GM12878 (cell line): ENCODE measurements at regions not wholly inside any gene's neighbourhood (a gene's known extent, or its start where the extent isn't known, plus 50 kb on each side); places are given as distances from the start of the nearest gene placed in this dataset.

Source experiments
- ATAC-seq: fragments of 200-7000 bp; cut with Tn5 transposase; 3 replicates; pipeline ENCODE4 v1.9.1; 2020; ENCODE audit warnings: mild to moderate bottlenecking, moderate library complexity
- BruUV-seq: library from RNA; stranded (reverse); fragments of 400-500 nt; replicated peaks from 2 replicates; lab custom pipeline; 2021; lab: Mats Ljungman, UMichigan
- CTCF ChIA-PET: fragments of 300-600 bp; sonication (Branson Sonifier 250); formaldehyde crosslinking; extraction: SDS; loops from one replicate; lab custom pipeline; 2021; ENCODE audit warnings: inconsistent platforms; lab: Yijun Ruan, JAX
- POLR2A ChIA-PET: fragments of 350-600 bp; formaldehyde crosslinking; extraction: SDS; loops from one replicate; lab custom pipeline; 2021; ENCODE audit warnings: inconsistent platforms; lab: Charles Lee
- RAD21 ChIA-PET: fragments of 300-600 bp; sonication (Branson Sonifier 250); formaldehyde crosslinking; loops from one replicate; lab custom pipeline; 2023; ENCODE audit warnings: antibody characterized with exemption; ENCODE audit not compliant: unreplicated experiment; lab: Charles Lee
- SMC1A ChIA-PET: fragments of 300-600 bp; sonication (Branson Sonifier 250); formaldehyde crosslinking; loops from one replicate; lab custom pipeline; 2023; ENCODE audit not compliant: unreplicated experiment, uncharacterized antibody; lab: Charles Lee
- DNase-seq: peaks from one replicate; pipeline ENCODE4 v3.0.0-alpha.2; 2011; ENCODE audit warnings: low read depth, low spot score
- FAIRE-seq: peaks from 3 replicates; lab custom pipeline; 2011; peaks lifted over from hg19 to GRCh38; lab: Jason Lieb, UNC
- H2AFZ ChIP-seq: 2 replicates; pipeline ENCODE4 v1.6.0; 2011; ENCODE audit warnings: low read depth, low read length, control low read depth; ENCODE audit not compliant: control insufficient read depth
- H3K27ac ChIP-seq: 2 replicates; pipeline ENCODE4 v1.5.1; 2011; ENCODE audit warnings: control low read depth; ENCODE audit not compliant: control insufficient read depth, insufficient read depth
- H3K27me3 ChIP-seq, 2 experiments: replicated peaks in 1 of 2; 2 replicates each; pipeline versions ENCODE4 v1.6.0 to v1.6.1; 2011; ENCODE audit warnings: low read length in 1 of 2; ENCODE audit not compliant: control insufficient read depth in 2 of 2, insufficient read depth in 2 of 2
- H3K36me3 ChIP-seq, 2 experiments: 2 replicates each; pipeline ENCODE4 v1.5.1; 2011; ENCODE audit warnings: low read length in 1 of 2; ENCODE audit not compliant: control insufficient read depth in 2 of 2, insufficient read depth in 2 of 2
- H3K4me1 ChIP-seq: 2 replicates; pipeline ENCODE4 v1.6.1; 2011; ENCODE audit warnings: mild to moderate bottlenecking, low read length, moderate library complexity, mixed read lengths; ENCODE audit not compliant: control insufficient read depth, insufficient read depth
- H3K4me2 ChIP-seq: 2 replicates; pipeline ENCODE4 v1.6.0; 2011; ENCODE audit warnings: control low read depth; ENCODE audit not compliant: control insufficient read depth, insufficient read depth
- H3K4me3 ChIP-seq: fragments of 200-600 bp; sonication (generic); 2 replicates; pipeline ENCODE4 v1.5.1; 2016
- H3K79me2 ChIP-seq: 2 replicates; pipeline ENCODE4 v1.6.0; 2011; ENCODE audit warnings: low read length; ENCODE audit not compliant: control insufficient read depth, insufficient read depth
- H3K9ac ChIP-seq: 2 replicates; pipeline ENCODE4 v1.8.0; 2011; ENCODE audit warnings: low read length, control low read depth, mixed read lengths; ENCODE audit not compliant: control insufficient read depth, insufficient read depth
- H3K9me3 ChIP-seq: replicated peaks from 3 replicates; pipeline ENCODE4 v1.5.1; 2011; ENCODE audit warnings: mild to moderate bottlenecking, low read length; ENCODE audit not compliant: control insufficient read depth, insufficient read depth
- H4K20me1 ChIP-seq: 2 replicates; pipeline ENCODE4 v1.6.0; 2011; ENCODE audit not compliant: control insufficient read depth, insufficient read depth
- CHD2 ChIP-seq: IDR thresholded peaks from 2 replicates; pipeline ENCODE4 v1.6.1; 2011; ENCODE audit warnings: low read depth, low read length, improper control_type of control experiment, borderline replicate concordance
- ETV6 ChIP-seq, 2 experiments: fragments of 450-650 bp in 1 of 2; IDR thresholded peaks in 1 of 2; conservative IDR thresholded peaks in 1 of 2; 2 replicates each; pipeline ENCODE4 v1.6.1; 2014; ENCODE audit warnings: antibody characterized with exemption in 1 of 2, borderline replicate concordance in 1 of 2, low read depth in 1 of 2, mild to moderate bottlenecking in 1 of 2, moderate library complexity in 1 of 2
- KAT2A ChIP-seq: conservative IDR thresholded peaks from 2 replicates; pipeline ENCODE4 v1.6.1; 2011; ENCODE audit warnings: low read depth, low read length; ENCODE audit not compliant: control insufficient read depth
- NFXL1 ChIP-seq: fragments of 450-650 bp; IDR thresholded peaks from 2 replicates; pipeline ENCODE4 v1.6.1; 2017; ENCODE audit warnings: antibody characterized with exemption, mild to moderate bottlenecking, borderline replicate concordance
- NFYB ChIP-seq: IDR thresholded peaks from 2 replicates; pipeline ENCODE4 v1.6.1; 2011; ENCODE audit warnings: low read depth, mild to moderate bottlenecking, low read length, improper control_type of control experiment, moderate library complexity; ENCODE audit not compliant: insufficient read depth
- NR2C1 ChIP-seq: fragments of 450-650 bp; IDR thresholded peaks from 2 replicates; pipeline ENCODE4 v1.6.1; 2017; ENCODE audit warnings: antibody characterized with exemption, mild to moderate bottlenecking, moderate library complexity
- NR2F1 ChIP-seq: fragments of 450-650 bp; conservative IDR thresholded peaks from 2 replicates; pipeline ENCODE4 v1.6.1; 2017; ENCODE audit warnings: mild to moderate bottlenecking
- PAX5 ChIP-seq: IDR thresholded peaks from 2 replicates; pipeline ENCODE4 v1.6.1; 2011; ENCODE audit warnings: low read depth, low read length, borderline replicate concordance
- RELA ChIP-seq: fragments of 450-650 bp; IDR thresholded peaks from 2 replicates; pipeline ENCODE4 v1.8.0; 2014; ENCODE audit warnings: borderline replicate concordance; ENCODE audit not compliant: partially characterized antibody
- RUNX3 ChIP-seq: IDR thresholded peaks from 2 replicates; pipeline ENCODE4 v1.6.1; 2012; ENCODE audit warnings: low read length, inconsistent platforms
- SREBF2 ChIP-seq: IDR thresholded peaks from 2 replicates; pipeline ENCODE4 v1.6.1; 2012; ENCODE audit warnings: mild to moderate bottlenecking, low read length
- STAT3 ChIP-seq: IDR thresholded peaks from 2 replicates; pipeline ENCODE4 v1.6.1; 2011; ENCODE audit warnings: low read depth, low read length, improper control_type of control experiment
- TCF3 ChIP-seq: IDR thresholded peaks from 2 replicates; pipeline ENCODE4 v1.6.1; 2012; ENCODE audit warnings: low read depth, mild to moderate bottlenecking, low read length, borderline replicate concordance; ENCODE audit not compliant: insufficient read depth
- TCF7 ChIP-seq: IDR thresholded peaks from 2 replicates; pipeline ENCODE4 v1.6.1; 2014; ENCODE audit warnings: antibody characterized with exemption, borderline replicate concordance
- WGBS: methylation state at CpG from one replicate; pipeline ENCODE4 v1.1.6; 2016; ENCODE audit warnings: low lambda C conversion rate; ENCODE audit not compliant: insufficient replicate concordance, insufficient coverage; ENCODE audit errors: missing lambda C conversion rate; 5-methylcytosine and 5-hydroxymethylcytosine counted together
- in situ Hi-C: fragments of 300-500 bp; cut with MboI; formaldehyde crosslinking; loops from 9 replicates; pipeline ENCODE4 v1.14.3; 2018; ENCODE audit warnings: mixed read lengths
- intact Hi-C: fragments of 100-400 bp; cut with micrococcal nuclease; formaldehyde crosslinking; loops from one replicate; pipeline ENCODE4 v1.14.2; 2022; ENCODE audit not compliant: unreplicated experiment
- TF ChIP-seq, protein P1 (sequence below): fragments of 150-350 bp; IDR thresholded peaks from 2 replicates; pipeline ENCODE4 v1.6.1; 2016; ENCODE audit warnings: low read depth, low read length
- TF ChIP-seq, protein P2 (sequence below): fragments of 450-650 bp; IDR thresholded peaks from 2 replicates; pipeline ENCODE4 v1.6.1; 2017; ENCODE audit warnings: low read depth, mild to moderate bottlenecking, moderate library complexity
- TF ChIP-seq, protein P3 (sequence below): fragments of 450-650 bp; IDR thresholded peaks from 2 replicates; pipeline ENCODE4 v1.6.1; 2016; ENCODE audit warnings: mild to moderate bottlenecking

DNA sequence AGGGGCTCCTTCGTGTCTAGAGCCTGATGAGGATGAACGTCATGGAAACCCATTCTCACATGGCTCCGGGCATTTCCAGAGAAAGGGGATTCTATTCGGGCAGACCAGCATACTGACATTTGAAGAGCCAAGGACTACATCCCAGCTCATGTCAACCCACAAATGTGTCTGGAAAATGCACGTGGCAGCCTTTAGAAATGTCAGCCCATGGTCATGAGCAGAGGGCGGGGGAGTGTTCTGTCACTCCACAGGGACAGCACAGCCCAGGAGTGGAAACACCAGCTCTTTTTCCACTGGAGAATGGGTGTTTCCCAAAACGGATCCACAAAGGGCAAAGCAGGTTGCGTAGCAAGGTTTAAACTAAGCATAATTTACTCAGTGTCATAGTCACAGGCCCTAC is 207.0 kb downstream of the BCOR start (continued):
- TF ChIP-seq, protein P1, sequence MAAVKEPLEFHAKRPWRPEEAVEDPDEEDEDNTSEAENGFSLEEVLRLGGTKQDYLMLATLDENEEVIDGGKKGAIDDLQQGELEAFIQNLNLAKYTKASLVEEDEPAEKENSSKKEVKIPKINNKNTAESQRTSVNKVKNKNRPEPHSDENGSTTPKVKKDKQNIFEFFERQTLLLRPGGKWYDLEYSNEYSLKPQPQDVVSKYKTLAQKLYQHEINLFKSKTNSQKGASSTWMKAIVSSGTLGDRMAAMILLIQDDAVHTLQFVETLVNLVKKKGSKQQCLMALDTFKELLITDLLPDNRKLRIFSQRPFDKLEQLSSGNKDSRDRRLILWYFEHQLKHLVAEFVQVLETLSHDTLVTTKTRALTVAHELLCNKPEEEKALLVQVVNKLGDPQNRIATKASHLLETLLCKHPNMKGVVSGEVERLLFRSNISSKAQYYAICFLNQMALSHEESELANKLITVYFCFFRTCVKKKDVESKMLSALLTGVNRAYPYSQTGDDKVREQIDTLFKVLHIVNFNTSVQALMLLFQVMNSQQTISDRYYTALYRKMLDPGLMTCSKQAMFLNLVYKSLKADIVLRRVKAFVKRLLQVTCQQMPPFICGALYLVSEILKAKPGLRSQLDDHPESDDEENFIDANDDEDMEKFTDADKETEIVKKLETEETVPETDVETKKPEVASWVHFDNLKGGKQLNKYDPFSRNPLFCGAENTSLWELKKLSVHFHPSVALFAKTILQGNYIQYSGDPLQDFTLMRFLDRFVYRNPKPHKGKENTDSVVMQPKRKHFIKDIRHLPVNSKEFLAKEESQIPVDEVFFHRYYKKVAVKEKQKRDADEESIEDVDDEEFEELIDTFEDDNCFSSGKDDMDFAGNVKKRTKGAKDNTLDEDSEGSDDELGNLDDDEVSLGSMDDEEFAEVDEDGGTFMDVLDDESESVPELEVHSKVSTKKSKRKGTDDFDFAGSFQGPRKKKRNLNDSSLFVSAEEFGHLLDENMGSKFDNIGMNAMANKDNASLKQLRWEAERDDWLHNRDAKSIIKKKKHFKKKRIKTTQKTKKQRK = no peak

DNA sequence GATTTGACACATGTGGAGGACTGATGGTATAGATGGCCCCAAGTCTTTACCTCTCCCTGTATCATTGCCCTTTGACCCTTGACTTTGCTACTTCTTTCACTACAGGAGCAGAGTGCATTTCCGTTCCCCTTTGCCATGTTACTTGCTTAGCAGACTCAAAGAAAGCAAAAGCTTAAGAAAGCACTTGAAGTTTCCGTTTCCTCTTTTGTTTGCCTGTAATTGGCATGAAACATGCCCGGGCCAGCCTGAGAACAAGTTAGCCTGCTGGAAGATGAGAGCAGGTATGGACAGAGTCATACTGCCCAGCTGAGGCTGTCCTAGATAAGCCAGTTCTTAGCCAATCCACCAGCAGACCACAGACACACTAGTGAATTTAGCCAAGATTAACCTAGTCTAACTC is 206.0 kb downstream of the BCOR start:
- RAD21 ChIA-PET = no interaction called here
- CTCF ChIA-PET = interaction anchor here (0.6 kb wide), 1 partner anchor 204 kb away, joined by 3 read pairs; no protein-coding TSS in a partner anchor
- no peaks in the 10 kb centered on the region for H4K20me1 ChIP-seq
- H3K9me3 ChIP-seq = no peaks in the 10 kb centered on the region; the same call in 2 of the 3 replicates
- H3K4me3 ChIP-seq = no peak overlapping the region
- BruUV-seq = no TSS peak
- H3K36me3 ChIP-seq = no peaks in the 10 kb centered on the region
- peak; percentile 62 for FAIRE-seq
- POLR2A ChIA-PET = no interaction called here
- H3K9ac ChIP-seq = no peak overlapping the region
- intact Hi-C loops = no loop called here
- peak; percentile 67 for DNase-seq
- H3K27me3 ChIP-seq = no peaks in the 10 kb centered on the region
- ATAC-seq = peak; percentile 66
- in situ Hi-C loops = no loop called here
- peak overlapping the region; percentile 66 for H2AFZ ChIP-seq
- SMC1A ChIA-PET = interaction anchor here (1.0 to 3.1 kb wide), 2 partner anchors 37 to 577 kb away, joined by 3 to 17 read pairs; no protein-coding TSS in a partner anchor
- peak overlapping the region; percentile 23; the same call in 1 of the 2 replicates for H3K4me2 ChIP-seq
- peaks cover 24% of the 10 kb centered on the region for H3K4me1 ChIP-seq
- WGBS = 22% methylated on average over 3 of the region's 3 CpGs
- no peaks in the 10 kb centered on the region for H3K79me2 ChIP-seq
- peak overlapping the region; percentile 54; the same call in 1 of the 2 replicates for H3K27ac ChIP-seq
- TF ChIP-seq RELA (no peak), CHD2 (no peak), ETV6 (conservative IDR thresholded peaks at IDR 0.05 in 1 of 2, IDR thresholded peaks at IDR 0.05 in 1 of 2; ENCODE audit: borderline replicate concordance in 1 of 2, low read depth in 1 of 2) (peak in 1 of 2 experiments; percentile 39; a peak in 1 of 4 replicates), TCF7 (no peak), STAT3 (no peak), PAX5 (no peak), KAT2A (no peak), TCF3 (no peak), NR2C1 (peak; percentile 69), RUNX3 (no peak), SREBF2 (no peak), NR2F1 (peak; percentile 45; the same call in 1 of the 2 replicates), NFXL1 (no peak), NFYB (no peak)
- TF ChIP-seq, protein P2, sequence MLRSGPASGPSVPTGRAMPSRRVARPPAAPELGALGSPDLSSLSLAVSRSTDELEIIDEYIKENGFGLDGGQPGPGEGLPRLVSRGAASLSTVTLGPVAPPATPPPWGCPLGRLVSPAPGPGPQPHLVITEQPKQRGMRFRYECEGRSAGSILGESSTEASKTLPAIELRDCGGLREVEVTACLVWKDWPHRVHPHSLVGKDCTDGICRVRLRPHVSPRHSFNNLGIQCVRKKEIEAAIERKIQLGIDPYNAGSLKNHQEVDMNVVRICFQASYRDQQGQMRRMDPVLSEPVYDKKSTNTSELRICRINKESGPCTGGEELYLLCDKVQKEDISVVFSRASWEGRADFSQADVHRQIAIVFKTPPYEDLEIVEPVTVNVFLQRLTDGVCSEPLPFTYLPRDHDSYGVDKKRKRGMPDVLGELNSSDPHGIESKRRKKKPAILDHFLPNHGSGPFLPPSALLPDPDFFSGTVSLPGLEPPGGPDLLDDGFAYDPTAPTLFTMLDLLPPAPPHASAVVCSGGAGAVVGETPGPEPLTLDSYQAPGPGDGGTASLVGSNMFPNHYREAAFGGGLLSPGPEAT = no peak
- TF ChIP-seq, protein P3, sequence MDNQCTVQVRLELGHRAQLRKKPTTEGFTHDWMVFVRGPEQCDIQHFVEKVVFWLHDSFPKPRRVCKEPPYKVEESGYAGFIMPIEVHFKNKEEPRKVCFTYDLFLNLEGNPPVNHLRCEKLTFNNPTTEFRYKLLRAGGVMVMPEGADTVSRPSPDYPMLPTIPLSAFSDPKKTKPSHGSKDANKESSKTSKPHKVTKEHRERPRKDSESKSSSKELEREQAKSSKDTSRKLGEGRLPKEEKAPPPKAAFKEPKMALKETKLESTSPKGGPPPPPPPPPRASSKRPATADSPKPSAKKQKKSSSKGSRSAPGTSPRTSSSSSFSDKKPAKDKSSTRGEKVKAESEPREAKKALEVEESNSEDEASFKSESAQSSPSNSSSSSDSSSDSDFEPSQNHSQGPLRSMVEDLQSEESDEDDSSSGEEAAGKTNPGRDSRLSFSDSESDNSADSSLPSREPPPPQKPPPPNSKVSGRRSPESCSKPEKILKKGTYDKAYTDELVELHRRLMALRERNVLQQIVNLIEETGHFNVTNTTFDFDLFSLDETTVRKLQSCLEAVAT = no peak
